Spleen (tissue), 7 donors: ENCODE measurements at regions not wholly inside any gene's neighbourhood (a gene's known extent, or its start where the extent isn't known, plus 50 kb on each side); places are given as distances from the start of the nearest gene placed in this dataset.

Experiments
- CTCF ChIP-seq, 11 experiments: fragments of 200-600 bp in 7 of 11; fragments of 450-650 bp in 4 of 11; sonication (generic) in 4 of 11; IDR thresholded peaks in 8 of 11; conservative IDR thresholded peaks in 3 of 11; 1 replicate in 7 of 11; 2 replicates in 4 of 11; pipeline versions ENCODE4 v1.4.0 to v1.8.0; 2016 to 2021; ENCODE audit warnings: antibody characterized with exemption in 11 of 11, inconsistent platforms in 4 of 11, mild to moderate bottlenecking in 1 of 11
- POLR2AphosphoS5 ChIP-seq, 3 donors: sonication (generic); formaldehyde crosslinking; IDR thresholded peaks; one replicate each; pipeline ENCODE4 v1.5.1; 2017; ENCODE audit warnings: antibody characterized with exemption in 3 of 3
- donor health status: DM: no; HTN: no; CAD: no; lungs with moderate emphysema.
- donor health status: DM: no; HTN: no; CAD: no.
- donor health status: DM: no; HTN: no; CAD: no.

- no peak for TF ChIP-seq POLR2AphosphoS5 (IDR thresholded peaks at IDR 0.05)
- no peak for TF ChIP-seq CTCF (IDR thresholded peaks at IDR 0.05 in 8 of 11, conservative IDR thresholded peaks at IDR 0.05 in 3 of 11)
These were observed 126.6 kb upstream of the TYRP1 start for GRCh38 chr9:12566404-12567090.
